B cell (primary cell): ENCODE measurements at regions not wholly inside any gene's neighbourhood (a gene's known extent, or its start where the extent isn't known, plus 50 kb on each side); places are given as distances from the start of the nearest gene placed in this dataset.

Experiments
- ATAC-seq: fragments of 200-7000 bp; cut with Tn5 transposase; one replicate; pipeline ENCODE4 v1.10.0; 2021; ENCODE audit warnings: low read depth, mild to moderate bottlenecking, moderate number of reproducible peaks, moderate library complexity
- CTCF ChIA-PET: fragments of 350-600 bp; sonication (Branson Sonifier 250); formaldehyde crosslinking; loops from one replicate; lab custom pipeline; 2021; ENCODE audit warnings: antibody characterized with exemption, inconsistent platforms; lab: Charles Lee
- POLR2A ChIA-PET: fragments of 350-600 bp; sonication (Branson Sonifier 250); formaldehyde crosslinking; loops from one replicate; lab custom pipeline; 2021; ENCODE audit warnings: antibody characterized with exemption; lab: Charles Lee
- DNase-seq: peaks from one replicate; pipeline ENCODE4 v3.0.0; 2013
- H2AFZ ChIP-seq: 2 replicates; pipeline ENCODE4 v1.6.1; 2012; ENCODE audit warnings: mild to moderate bottlenecking, low read depth, low read length; ENCODE audit not compliant: insufficient read depth, poor library complexity, severe bottlenecking
- H3K27ac ChIP-seq, 2 donors: 1 replicate in 1 of 2; 2 replicates in 1 of 2; pipeline ENCODE4 v1.5.1; 2012 to 2013; ENCODE audit warnings: low read length in 2 of 2, mild to moderate bottlenecking in 2 of 2, moderate library complexity in 1 of 2
- H3K27me3 ChIP-seq, 4 experiments: fragments of 200-600 bp in 1 of 4; sonication (generic) in 1 of 4; replicated peaks in 1 of 4; 1 replicate in 2 of 4; 2 replicates in 2 of 4; pipeline versions ENCODE4 v1.6.1 to v1.7.0; 2013 to 2016; ENCODE audit warnings: low read length in 3 of 4, mild to moderate bottlenecking in 2 of 4, mixed read lengths in 1 of 4, moderate library complexity in 1 of 4; ENCODE audit not compliant: insufficient read depth in 4 of 4, control insufficient read depth in 3 of 4; ENCODE audit errors: control extremely low read depth in 1 of 4
- H3K36me3 ChIP-seq, 2 experiments: replicated peaks in 1 of 2; 1 replicate in 1 of 2; 2 replicates in 1 of 2; pipeline versions ENCODE4 v1.6.1 to v1.7.1; 2013; ENCODE audit warnings: low read length in 1 of 2; ENCODE audit not compliant: insufficient read depth in 2 of 2, control insufficient read depth in 1 of 2; ENCODE audit errors: control extremely low read depth in 1 of 2, extremely low read depth in 1 of 2
- H3K4me1 ChIP-seq, 2 donors: fragments of 200-600 bp in 1 of 2; sonication (generic) in 1 of 2; 1 replicate in 1 of 2; 2 replicates in 1 of 2; pipeline versions ENCODE4 v1.5.1 to v1.6.1; 2013 to 2017; ENCODE audit warnings: low read length in 2 of 2; ENCODE audit not compliant: control insufficient read depth in 2 of 2, insufficient read depth in 2 of 2
- H3K4me2 ChIP-seq: replicated peaks from 2 replicates; pipeline ENCODE3; 2012; ENCODE audit warnings: mild to moderate bottlenecking, low read depth, low read length; ENCODE audit not compliant: poor library complexity, severe bottlenecking
- H3K4me3 ChIP-seq, 5 experiments: fragments of 200-600 bp in 1 of 5; sonication (generic) in 1 of 5; 1 replicate in 3 of 5; 2 replicates in 2 of 5; pipeline versions ENCODE4 v1.5.1 to v1.7.0; 2011 to 2016; ENCODE audit warnings: low read length in 4 of 5, mild to moderate bottlenecking in 4 of 5, low read depth in 2 of 5, control low read depth in 1 of 5, moderate library complexity in 1 of 5; ENCODE audit not compliant: insufficient read depth in 1 of 5; ENCODE audit errors: control extremely low read depth in 1 of 5, extremely low read depth in 1 of 5
- H3K79me2 ChIP-seq: fragments of 200-600 bp; sonication (generic); one replicate; pipeline ENCODE4 v1.6.0; 2016; ENCODE audit warnings: low read length; ENCODE audit not compliant: control insufficient read depth, insufficient read depth
- H3K9ac ChIP-seq: fragments of 200-600 bp; sonication (generic); 2 replicates; pipeline ENCODE4 v1.6.1; 2017; ENCODE audit warnings: mild to moderate bottlenecking, low read length, moderate library complexity
- H3K9me3 ChIP-seq, 3 donors: one replicate each; pipeline versions ENCODE4 v1.6.1 to v1.7.1; 2013; ENCODE audit warnings: low read length in 2 of 3; ENCODE audit not compliant: control insufficient read depth in 2 of 3, insufficient read depth in 1 of 3; ENCODE audit errors: control extremely low read depth in 1 of 3
- H4K20me1 ChIP-seq: 2 replicates; pipeline ENCODE4 v1.6.0; 2012; ENCODE audit warnings: mild to moderate bottlenecking, low read length; ENCODE audit not compliant: insufficient read depth, control insufficient read depth, poor library complexity, severe bottlenecking
- H3K27ac Mint-ChIP-seq: one replicate; pipeline ENCODE4 v1.8.0; 2021; ENCODE audit warnings: mixed read lengths
- H3K27me3 Mint-ChIP-seq: one replicate; pipeline ENCODE4 v1.8.0; 2021; ENCODE audit warnings: mixed read lengths
- H3K4me1 Mint-ChIP-seq: one replicate; pipeline ENCODE4 v1.8.0; 2021; ENCODE audit warnings: mixed read lengths
- H3K4me3 Mint-ChIP-seq: one replicate; pipeline ENCODE4 v1.8.0; 2021; ENCODE audit warnings: mixed read lengths
- H3K9me3 Mint-ChIP-seq: one replicate; pipeline ENCODE4 v1.8.0; 2022; ENCODE audit warnings: mixed read lengths; ENCODE audit not compliant: insufficient read depth
- EZH2 ChIP-seq: IDR thresholded peaks from 2 replicates; pipeline ENCODE4 v1.6.1; 2012; ENCODE audit warnings: borderline replicate concordance, low read depth, mild to moderate bottlenecking, moderate library complexity, low read length; ENCODE audit not compliant: insufficient read depth, poor library complexity, severe bottlenecking
- WGBS: methylation state at CpG from one replicate; pipeline ENCODE4 v1.1.5; 2013; ENCODE audit warnings: missing lambda C conversion rate; ENCODE audit not compliant: insufficient coverage; 5-methylcytosine and 5-hydroxymethylcytosine counted together
- intact Hi-C: fragments of 100-400 bp; cut with micrococcal nuclease; formaldehyde crosslinking; loops from one replicate; pipeline ENCODE4 v1.10.0; 2022
- TF ChIP-seq, protein P1 (sequence below): fragments of 200-600 bp; IDR thresholded peaks from one replicate; pipeline ENCODE4 v1.8.0; 2022; ENCODE audit warnings: antibody characterized with exemption, mild to moderate bottlenecking

DNA sequence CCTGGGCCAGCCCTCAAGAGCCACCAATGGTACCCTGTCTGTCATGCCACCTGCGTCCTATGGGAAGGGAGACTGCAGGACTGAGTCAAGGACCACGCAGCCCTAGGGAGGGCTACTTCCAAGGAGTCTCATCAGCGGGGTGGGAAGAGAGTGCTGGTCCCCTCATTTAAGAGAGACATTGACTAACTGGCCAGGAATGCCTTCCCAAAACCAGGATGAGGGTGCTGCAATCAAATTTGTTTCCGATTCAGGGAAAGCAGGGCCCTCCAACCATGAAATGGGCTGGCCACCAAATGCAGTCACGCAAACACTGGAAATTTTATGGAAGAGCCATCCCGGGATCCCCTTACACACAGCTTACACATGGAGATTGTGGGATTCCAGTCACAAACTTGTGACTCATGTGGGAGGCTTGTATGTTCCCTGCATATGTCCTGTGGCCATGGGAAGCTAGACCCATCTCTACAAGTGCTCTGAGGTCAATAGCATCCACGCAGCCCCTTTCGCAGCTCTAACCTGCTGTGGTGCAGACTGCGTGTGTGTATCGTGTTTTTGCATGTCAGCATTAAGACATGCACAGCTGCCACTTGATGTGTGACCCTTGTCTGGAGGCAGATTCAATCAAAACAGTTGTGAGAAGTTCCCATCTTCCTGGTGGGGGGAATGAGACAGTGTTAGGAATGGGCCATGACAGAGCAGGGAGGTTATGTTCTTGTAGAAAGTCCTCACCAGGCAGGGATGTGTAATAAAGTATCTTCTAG is 53.0 kb upstream of the CST7 start:
- TF ChIP-seq, protein P1, sequence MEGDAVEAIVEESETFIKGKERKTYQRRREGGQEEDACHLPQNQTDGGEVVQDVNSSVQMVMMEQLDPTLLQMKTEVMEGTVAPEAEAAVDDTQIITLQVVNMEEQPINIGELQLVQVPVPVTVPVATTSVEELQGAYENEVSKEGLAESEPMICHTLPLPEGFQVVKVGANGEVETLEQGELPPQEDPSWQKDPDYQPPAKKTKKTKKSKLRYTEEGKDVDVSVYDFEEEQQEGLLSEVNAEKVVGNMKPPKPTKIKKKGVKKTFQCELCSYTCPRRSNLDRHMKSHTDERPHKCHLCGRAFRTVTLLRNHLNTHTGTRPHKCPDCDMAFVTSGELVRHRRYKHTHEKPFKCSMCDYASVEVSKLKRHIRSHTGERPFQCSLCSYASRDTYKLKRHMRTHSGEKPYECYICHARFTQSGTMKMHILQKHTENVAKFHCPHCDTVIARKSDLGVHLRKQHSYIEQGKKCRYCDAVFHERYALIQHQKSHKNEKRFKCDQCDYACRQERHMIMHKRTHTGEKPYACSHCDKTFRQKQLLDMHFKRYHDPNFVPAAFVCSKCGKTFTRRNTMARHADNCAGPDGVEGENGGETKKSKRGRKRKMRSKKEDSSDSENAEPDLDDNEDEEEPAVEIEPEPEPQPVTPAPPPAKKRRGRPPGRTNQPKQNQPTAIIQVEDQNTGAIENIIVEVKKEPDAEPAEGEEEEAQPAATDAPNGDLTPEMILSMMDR, result no peak
- no peak for TF ChIP-seq EZH2
- Histone ChIP-seq H3K27ac (no peak overlapping the region), H3K4me2 (no peak overlapping the region), H3K27me3 (no peaks in the 10 kb centered on the region), H4K20me1 (no peaks in the 10 kb centered on the region), H3K4me3 (no peak overlapping the region), H3K79me2 (no peaks in the 10 kb centered on the region), H3K4me1 (no peaks in the 10 kb centered on the region), H3K9me3 (peaks cover 0 to 33% (median 10%) of the 10 kb centered on the region in 3 donors), H3K9ac (no peak overlapping the region), H3K36me3 (no peaks in the 10 kb centered on the region), H2AFZ (no peak overlapping the region)
- ATAC-seq, result no peak
- CTCF ChIA-PET, result no interaction called here
- POLR2A ChIA-PET, result no interaction called here
- no peaks in the 10 kb centered on the region for H3K27me3 Mint-ChIP-seq
- H3K27ac Mint-ChIP-seq, result no peak overlapping the region
- H3K4me1 Mint-ChIP-seq, result no peaks in the 10 kb centered on the region
- 95% methylated on average over 9 of the region's 10 CpGs for WGBS
- DNase-seq, result no peak
- no peak overlapping the region for H3K4me3 Mint-ChIP-seq
- peaks cover 8% of the 10 kb centered on the region for H3K9me3 Mint-ChIP-seq
- intact Hi-C loops, result no loop called here

GRCh38 chr20:24896984-24897383 is 52.1 kb upstream of the CST7 start:
- CTCF ChIA-PET, result no interaction called here
- Histone ChIP-seq H3K27me3 (no peaks in the 10 kb centered on the region), H3K4me2 (no peak overlapping the region), H3K27ac (no peak overlapping the region), H3K9ac (no peak overlapping the region), H4K20me1 (no peaks in the 10 kb centered on the region), H3K36me3 (no peaks in the 10 kb centered on the region), H3K79me2 (no peaks in the 10 kb centered on the region), H2AFZ (no peak overlapping the region), H3K9me3 (peaks cover 0 to 33% (median 10%) of the 10 kb centered on the region in 3 donors), H3K4me1 (no peaks in the 10 kb centered on the region), H3K4me3 (no peak overlapping the region)
- no peak for DNase-seq
- H3K27ac Mint-ChIP-seq, result no peak overlapping the region
- no peak for ATAC-seq
- no peaks in the 10 kb centered on the region for H3K27me3 Mint-ChIP-seq
- WGBS, result 86% methylated on average over 5 of the region's 5 CpGs
- H3K4me1 Mint-ChIP-seq, result no peaks in the 10 kb centered on the region
- H3K4me3 Mint-ChIP-seq, result no peak overlapping the region
- POLR2A ChIA-PET, result no interaction called here
- TF ChIP-seq EZH2, result no peak
- TF ChIP-seq, protein P1, result no peak
- peaks cover 8% of the 10 kb centered on the region for H3K9me3 Mint-ChIP-seq
- intact Hi-C loops, result no loop called here
